GM21360 (cell line): ENCODE measurements at regions not wholly inside any gene's neighbourhood (a gene's known extent, or its start where the extent isn't known, plus 50 kb on each side); places are given as distances from the start of the nearest gene placed in this dataset.
A peak's percentile ranks its signal among the peaks of the same experiment; 100 is the strongest.

ENCODE experiments used
- ATAC-seq: cut with Tn5 transposase; IDR thresholded peaks from one replicate; pipeline ENCODE4 v1.9.1; 2021; ENCODE audit warnings: mild to moderate bottlenecking, moderate library complexity; ENCODE audit not compliant: unreplicated experiment

DNA sequence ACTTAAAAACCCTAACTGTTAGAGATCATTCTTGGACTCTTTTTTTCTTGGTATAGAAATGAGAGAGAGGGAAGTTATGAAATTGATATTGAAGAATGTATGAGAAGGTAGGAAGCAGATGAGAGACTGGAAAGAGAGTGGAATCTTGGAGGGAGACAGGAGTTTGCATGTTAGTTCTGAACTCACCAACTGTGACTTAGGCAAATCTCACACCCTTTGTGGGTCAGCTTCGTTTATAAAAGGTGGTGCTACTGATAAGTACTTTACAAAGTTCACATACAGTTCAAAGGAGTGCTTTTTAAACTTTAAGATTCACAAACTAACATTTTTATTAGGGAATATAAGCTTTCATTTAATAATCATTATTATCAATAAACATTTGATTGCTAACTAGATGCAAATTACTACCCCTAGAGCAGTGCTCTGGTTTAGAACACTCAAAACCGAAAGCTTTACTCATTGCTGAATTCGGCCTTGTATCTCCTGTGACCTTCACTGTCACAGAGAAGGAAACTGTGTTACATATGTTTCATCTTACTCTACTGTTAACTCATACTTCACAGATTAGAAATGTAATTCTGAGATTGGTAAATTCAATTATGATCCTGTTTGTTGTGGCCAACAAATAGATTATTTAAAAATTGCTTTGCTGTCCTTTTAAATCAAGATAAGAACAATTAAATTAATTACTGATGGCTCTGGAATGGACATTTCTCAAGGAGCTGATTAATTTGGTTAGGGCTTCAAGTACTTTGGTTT, 143.2 kb downstream of the RMI1 start:
- peak; percentile 83 for ATAC-seq

- no peak for ATAC-seq
Observed at GRCh38 chr9:84125046-84125445, 144.4 kb downstream of the RMI1 start.

- ATAC-seq: no peak
Observed at GRCh38 chr9:84129529-84129928, 148.9 kb downstream of the RMI1 start.

DNA sequence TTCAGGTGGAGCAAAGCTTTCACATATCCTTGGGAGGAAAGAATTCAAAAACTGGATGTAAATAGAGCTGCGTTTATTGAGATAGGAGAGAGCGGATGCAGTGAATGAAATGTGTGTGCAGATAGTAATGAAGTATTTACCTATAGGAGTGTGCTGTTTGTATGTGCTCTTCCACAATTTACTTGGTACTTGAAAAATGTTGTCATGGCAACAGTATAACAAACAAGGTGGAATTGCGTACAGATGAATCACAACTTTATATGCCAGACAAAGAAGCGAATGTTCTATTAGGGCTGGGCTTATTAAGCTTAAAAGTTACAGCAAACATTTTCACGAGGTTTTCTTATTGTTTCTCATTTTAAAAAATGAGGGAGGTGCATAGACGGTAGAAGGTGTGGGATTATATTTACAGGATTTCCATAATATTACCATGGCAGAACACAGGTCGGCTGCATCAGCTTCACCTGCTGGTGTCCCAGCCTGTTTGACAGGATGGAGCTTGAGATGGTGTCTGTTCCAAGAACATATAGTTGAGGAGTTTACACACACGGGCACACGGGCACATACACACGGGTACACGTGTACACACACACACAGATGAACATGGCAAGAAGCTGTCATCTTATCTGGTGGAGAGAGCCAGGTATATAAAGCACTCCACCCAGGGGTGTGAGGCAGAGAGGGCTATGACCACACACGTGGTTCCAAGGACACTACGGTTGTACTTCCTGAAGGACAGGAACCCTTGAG, 155.7 kb downstream of the RMI1 start:
- ATAC-seq: no peak

DNA sequence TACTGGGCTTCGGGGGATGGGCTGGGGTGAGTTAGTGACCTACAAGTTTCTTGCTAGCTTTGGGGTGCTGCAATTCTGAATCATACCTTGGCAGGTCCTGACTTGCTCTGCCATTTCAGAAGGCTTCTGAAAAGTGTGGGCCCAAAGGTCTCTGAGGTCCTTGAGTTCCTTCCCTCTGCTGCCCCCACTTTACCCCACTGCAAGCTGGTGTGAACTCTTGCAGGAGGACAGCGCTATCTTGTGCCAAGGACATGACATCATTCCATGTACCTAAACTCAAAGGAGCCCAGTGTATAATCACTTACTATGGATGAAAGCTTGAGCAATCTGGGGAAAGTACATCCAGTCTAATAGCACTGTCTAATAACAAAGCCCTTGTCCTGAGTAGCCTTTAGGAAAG, 157.4 kb downstream of the RMI1 start:
- no peak for ATAC-seq

- ATAC-seq: no peak
Observed at GRCh38 chr9:84138541-84138940, 157.9 kb downstream of the RMI1 start.

GRCh38 chr9:84139296-84140070, 158.9 kb downstream of the RMI1 start:
- no peak for ATAC-seq

DNA sequence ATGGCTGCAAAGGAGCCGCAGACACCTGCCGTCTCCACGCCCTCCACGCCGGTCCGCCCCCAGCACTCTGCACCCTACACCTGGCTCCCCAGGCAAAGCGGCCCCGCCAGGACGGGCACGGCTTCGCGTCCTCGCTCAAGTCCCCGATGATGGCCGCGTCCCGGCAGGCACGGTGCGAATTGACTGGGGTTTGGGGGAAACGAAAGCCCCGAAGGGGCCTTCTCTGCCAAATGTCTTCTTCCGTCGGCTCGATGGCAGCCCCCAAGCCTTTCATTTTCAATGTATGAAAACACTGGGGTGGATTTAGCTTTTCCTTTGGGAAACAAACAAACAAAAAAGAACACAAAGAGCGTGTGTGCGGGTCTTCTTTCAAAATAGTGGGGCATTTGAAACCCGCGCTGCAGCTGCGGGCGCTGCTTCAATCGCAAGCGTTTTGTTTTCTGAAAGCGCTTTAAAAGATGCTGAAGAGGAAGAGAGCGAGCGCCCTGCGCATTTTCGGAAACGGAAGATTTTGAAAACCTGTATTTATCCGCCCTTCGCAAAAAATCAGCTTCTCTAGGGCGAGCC, 160.0 kb downstream of the RMI1 start:
- ATAC-seq: no peak

DNA sequence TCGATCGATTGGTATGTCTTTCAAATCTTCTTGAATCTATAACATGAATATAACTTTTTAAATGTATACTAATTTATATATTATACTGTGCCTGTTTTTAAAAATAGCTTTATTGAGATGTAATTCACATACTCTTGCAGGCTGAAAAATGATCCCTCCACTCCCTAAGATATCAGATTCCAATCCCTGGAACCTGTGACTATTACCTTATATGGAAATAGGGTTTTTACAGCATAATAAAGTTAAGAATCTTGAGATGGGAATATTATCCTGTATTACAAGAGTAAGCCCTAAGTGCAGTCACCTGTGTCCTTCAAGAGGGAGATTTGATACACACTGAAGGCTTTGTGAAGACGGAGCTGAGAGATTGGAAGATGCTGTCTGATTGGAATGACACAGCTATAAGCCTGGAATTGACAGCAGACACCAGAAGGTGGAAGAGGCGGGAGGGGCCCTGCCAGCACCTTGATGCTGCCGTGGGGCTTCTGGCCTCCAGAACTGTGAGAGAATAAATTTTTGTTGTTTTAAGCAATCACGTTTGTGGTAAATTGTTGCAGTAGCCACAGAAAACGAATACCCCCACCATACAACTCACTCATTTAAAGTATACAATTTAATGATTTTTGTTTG, 161.3 kb downstream of the RMI1 start:
- no peak for ATAC-seq

DNA sequence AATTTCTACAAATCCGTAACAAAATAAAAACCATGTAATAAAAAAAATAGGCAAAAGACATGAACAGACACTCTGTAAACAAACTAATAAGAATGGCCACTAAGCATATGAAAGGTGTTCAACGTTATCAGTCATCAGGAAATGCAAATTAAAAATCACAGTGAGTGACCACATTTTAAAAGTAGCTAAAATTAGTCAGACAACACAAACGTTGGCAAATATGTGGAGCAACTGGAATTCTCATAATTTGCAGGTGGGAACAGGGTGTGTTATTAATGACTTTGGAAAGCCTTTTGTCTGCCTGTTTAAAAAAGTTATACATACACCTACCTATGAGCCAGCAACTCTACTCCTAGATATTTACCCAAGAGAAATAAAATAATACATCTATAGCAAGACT, 164.4 kb downstream of the RMI1 start:
- ATAC-seq: no peak

GRCh38 chr9:84145780-84146179, 165.2 kb downstream of the RMI1 start:
- ATAC-seq: no peak

DNA sequence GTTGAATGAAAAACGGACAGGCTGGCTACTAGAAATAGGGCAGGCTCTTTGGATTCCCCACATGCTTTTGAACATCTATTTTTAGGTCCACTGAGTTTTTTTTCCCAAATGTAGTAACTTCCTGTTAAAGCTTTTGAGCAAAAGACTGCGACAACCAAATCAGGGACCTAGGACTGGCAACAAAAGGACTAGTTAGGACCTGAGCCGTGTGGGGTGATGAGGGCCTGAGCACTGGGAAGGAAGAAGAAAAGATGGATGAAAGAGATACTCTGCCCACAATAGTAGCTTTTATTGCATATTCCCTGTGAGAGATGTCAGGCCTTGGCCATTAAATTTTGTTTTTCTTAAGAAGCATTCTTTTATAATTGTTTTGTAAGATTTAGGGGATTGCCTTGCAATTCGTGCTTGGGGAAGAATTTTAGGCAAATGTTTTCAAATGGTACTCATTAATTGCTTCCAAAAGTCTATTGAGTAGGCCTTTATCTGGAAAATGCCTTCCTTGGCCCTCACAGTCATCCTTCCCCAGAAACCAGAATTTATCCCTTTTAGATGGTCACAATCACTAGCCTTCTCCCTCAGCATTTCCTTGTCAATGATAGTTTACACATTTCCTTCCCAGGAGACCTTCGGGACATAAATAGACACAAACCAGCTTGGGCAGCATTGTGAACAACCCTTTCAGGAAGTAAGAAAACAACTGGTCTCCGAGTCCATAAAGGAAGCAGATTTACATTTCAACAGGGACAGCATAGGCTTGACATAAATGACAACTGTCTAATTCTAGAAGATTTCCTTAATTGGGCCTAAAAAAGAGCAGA, 166.5 kb downstream of the RMI1 start:
- ATAC-seq: no peak

DNA sequence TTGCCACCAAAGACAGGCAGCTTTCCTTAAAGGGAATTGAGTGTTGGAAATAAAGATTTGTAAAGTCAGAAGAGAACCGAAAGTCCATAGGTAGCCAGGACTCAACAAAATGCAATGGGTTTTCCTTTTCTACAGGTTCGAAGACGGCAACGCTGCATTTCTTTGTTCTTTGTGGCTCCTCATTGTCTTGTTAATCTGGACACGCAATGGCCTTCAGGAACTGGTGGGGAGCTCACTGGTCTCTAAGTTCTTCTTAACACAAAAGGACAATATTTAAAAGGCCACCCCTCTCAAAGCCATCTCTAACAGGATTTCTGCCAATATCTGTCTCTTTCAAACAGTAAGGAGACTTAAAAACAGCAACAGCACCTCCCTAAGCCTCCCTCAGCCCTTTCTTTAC, 170.6 kb downstream of the RMI1 start:
- ATAC-seq: no peak

DNA sequence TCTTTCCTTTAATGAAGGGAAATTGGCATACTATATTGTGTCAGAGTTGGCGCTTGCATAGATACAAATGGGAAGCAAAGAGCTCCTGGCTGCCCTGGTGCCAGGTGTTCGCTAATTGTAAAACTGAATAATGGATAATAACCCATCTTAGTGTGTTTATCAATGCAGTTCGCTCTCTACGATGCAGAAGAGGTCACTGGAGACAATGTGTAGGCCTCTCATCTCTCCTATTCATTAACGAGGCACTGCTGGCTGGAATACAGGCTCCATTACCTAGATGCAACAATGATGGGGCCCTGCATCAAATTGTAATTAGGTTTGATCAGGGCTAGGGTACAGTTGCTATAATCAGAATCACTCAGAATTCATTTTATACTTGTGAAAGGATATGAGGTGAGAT, 171.0 kb downstream of the RMI1 start:
- ATAC-seq: no peak

DNA sequence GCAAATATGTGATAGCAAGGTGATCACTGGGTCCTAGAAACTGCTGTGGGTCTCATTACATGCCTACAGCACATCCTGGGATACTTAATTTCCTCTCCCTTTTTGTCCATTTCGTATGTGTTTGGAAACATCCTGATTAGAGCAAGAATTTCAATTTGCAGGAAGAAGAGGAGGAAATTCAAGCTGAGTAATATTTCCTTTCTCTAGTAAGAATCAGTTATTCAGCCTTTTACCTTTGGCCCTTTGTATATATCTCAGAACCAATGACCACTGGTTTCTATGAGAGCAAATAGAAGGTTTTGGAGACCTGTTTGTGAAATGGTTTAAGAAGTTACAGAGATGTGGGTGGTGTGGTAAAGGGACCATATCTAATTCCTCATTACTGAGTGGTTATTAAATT, 171.6 kb downstream of the RMI1 start:
- ATAC-seq: no peak

GRCh38 chr9:84153885-84154284, 173.3 kb downstream of the RMI1 start:
- ATAC-seq: no peak

DNA sequence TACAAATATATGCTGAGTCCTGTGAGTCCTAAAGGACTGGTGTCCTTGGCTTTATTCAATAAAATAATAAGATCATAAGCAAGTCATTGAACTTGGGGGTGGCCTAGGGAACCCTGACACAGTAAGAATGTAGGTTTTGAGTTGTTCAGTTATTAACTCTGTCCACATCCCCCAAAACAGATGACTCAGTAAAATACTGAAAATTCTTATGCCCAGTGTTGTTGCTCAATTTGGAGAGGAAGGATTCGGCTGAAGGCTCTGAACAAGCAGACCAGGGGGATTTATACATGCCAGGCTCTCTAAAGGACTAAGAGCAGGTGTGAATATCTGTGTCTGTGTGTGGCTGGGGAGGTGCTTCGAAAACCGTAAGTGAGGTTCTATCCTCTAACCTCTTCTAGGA, 173.7 kb downstream of the RMI1 start:
- ATAC-seq: no peak

DNA sequence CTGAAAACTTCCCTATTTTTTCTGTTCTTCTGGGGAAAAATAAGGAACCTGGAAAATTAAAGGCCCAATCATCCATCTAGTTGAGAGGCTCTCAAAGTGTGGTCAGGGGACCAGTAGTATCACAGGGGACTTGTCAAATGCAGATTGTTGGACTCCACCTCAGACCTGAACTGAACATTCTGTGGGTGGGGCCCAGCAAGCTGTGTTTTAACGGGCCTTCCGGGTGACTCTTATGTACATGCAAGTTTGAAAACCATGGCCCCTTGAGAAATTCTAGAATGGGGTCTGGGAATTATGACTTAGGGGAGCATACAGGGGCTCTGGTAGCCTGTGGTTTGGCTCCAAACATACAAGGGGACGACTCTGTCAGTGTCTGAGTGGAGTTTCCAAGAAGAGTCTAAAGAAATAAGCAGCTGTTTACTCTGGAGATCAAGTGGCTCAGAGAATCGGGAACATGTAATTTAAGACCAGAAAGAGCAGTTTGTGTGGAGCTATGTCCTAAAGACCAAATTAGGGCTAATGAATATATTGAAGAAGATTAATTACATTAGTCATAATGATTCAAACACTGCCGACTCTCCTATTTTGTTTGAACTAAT, 177.4 kb downstream of the SLC28A3 start:
- no peak for ATAC-seq

GRCh38 chr9:84166891-84167290, 173.7 kb downstream of the SLC28A3 start:
- no peak for ATAC-seq

GRCh38 chr9:84169240-84169639, 171.3 kb downstream of the SLC28A3 start:
- no peak for ATAC-seq
